Neutrophil (primary cell): ENCODE measurements at regions not wholly inside any gene's neighbourhood (a gene's known extent, or its start where the extent isn't known, plus 50 kb on each side); places are given as distances from the start of the nearest gene placed in this dataset.

Experiments used
- H3K27ac ChIP-seq: fragments of 200-600 bp; sonication (generic); 2 replicates; pipeline ENCODE4 v1.5.1; 2016; ENCODE audit warnings: mild to moderate bottlenecking, moderate library complexity
- H3K27me3 ChIP-seq: fragments of 200-600 bp; sonication (generic); 2 replicates; pipeline ENCODE4 v1.6.0; 2016; ENCODE audit warnings: mild to moderate bottlenecking
- H3K36me3 ChIP-seq: fragments of 200-600 bp; sonication (generic); 2 replicates; pipeline ENCODE4 v1.5.1; 2017
- H3K4me1 ChIP-seq, 2 experiments: fragments of 200-600 bp in 1 of 2; sonication (generic) in 1 of 2; 1 replicate in 1 of 2; 2 replicates in 1 of 2; pipeline versions ENCODE4 v1.5.1 to v1.6.1; 2013 to 2016; ENCODE audit warnings: low read depth in 1 of 2, low read length in 1 of 2, mild to moderate bottlenecking in 1 of 2, moderate library complexity in 1 of 2; ENCODE audit not compliant: control insufficient read depth in 1 of 2, insufficient read depth in 1 of 2
- H3K4me3 ChIP-seq, 2 experiments: fragments of 200-600 bp in 1 of 2; sonication (generic) in 1 of 2; 1 replicate in 1 of 2; 2 replicates in 1 of 2; pipeline ENCODE4 v1.5.1; 2013 to 2016; ENCODE audit warnings: low read depth in 1 of 2, low read length in 1 of 2, mild to moderate bottlenecking in 1 of 2, moderate library complexity in 1 of 2
- H3K9me3 ChIP-seq: fragments of 200-600 bp; sonication (generic); 2 replicates; pipeline ENCODE4 v1.5.1; 2016
- CTCF ChIP-seq: fragments of 200-600 bp; sonication (generic); IDR thresholded peaks from 2 replicates; pipeline ENCODE4 v1.5.1; 2016; ENCODE audit warnings: antibody characterized with exemption

- no peak for TF ChIP-seq CTCF
- Histone ChIP-seq H3K27ac (no peak overlapping the region), H3K4me1 (no peaks in the 10 kb centered on the region), H3K9me3 (no peaks in the 10 kb centered on the region), H3K27me3 (no peaks in the 10 kb centered on the region), H3K36me3 (no peaks in the 10 kb centered on the region), H3K4me3 (no peak overlapping the region)
Measured at GRCh38 chr13:78816154-78816553, 157.2 kb upstream of the OBI1 start.

GRCh38 chr13:78806457-78806856, 147.5 kb upstream of the OBI1 start:
- Histone ChIP-seq H3K4me3 (no peak overlapping the region), H3K27me3 (no peaks in the 10 kb centered on the region), H3K36me3 (no peaks in the 10 kb centered on the region), H3K27ac (no peak overlapping the region), H3K4me1 (no peaks in the 10 kb centered on the region), H3K9me3 (no peaks in the 10 kb centered on the region)
- no peak for TF ChIP-seq CTCF

GRCh38 chr13:78802912-78803311, 144.0 kb upstream of the OBI1 start:
- Histone ChIP-seq H3K4me1 (no peaks in the 10 kb centered on the region), H3K4me3 (no peak overlapping the region), H3K36me3 (no peaks in the 10 kb centered on the region), H3K27ac (no peak overlapping the region), H3K27me3 (no peaks in the 10 kb centered on the region), H3K9me3 (no peaks in the 10 kb centered on the region)
- no peak for TF ChIP-seq CTCF

- no peak for TF ChIP-seq CTCF
- H3K27ac ChIP-seq: no peak overlapping the region
- no peaks in the 10 kb centered on the region for H3K4me1 ChIP-seq
- no peak overlapping the region for H3K4me3 ChIP-seq
- peaks cover 19% of the 10 kb centered on the region for H3K27me3 ChIP-seq
- no peaks in the 10 kb centered on the region for H3K36me3 ChIP-seq
- H3K9me3 ChIP-seq: no peaks in the 10 kb centered on the region
Measured at GRCh38 chr13:78787190-78787589, 128.2 kb upstream of the OBI1 start.

GRCh38 chr13:78786459-78786858, 127.5 kb upstream of the OBI1 start:
- Histone ChIP-seq H3K27me3 (peaks cover 19% of the 10 kb centered on the region), H3K4me1 (no peaks in the 10 kb centered on the region), H3K9me3 (no peaks in the 10 kb centered on the region), H3K27ac (no peak overlapping the region), H3K4me3 (no peak overlapping the region), H3K36me3 (no peaks in the 10 kb centered on the region)
- no peak for TF ChIP-seq CTCF

- no peak overlapping the region for H3K4me3 ChIP-seq
- no peak for TF ChIP-seq CTCF
- no peaks in the 10 kb centered on the region for H3K36me3 ChIP-seq
- H3K27me3 ChIP-seq: peaks cover 20% of the 10 kb centered on the region
- H3K27ac ChIP-seq: no peak overlapping the region
- H3K9me3 ChIP-seq: no peaks in the 10 kb centered on the region
- no peaks in the 10 kb centered on the region for H3K4me1 ChIP-seq
Measured at GRCh38 chr13:78785764-78786163, 126.8 kb upstream of the OBI1 start.
